Left ventricle myocardium inferior (tissue), 1 donor: ENCODE measurements at regions not wholly inside any gene's neighbourhood (a gene's known extent, or its start where the extent isn't known, plus 50 kb on each side); places are given as distances from the start of the nearest gene placed in this dataset.

Experiments
- DNase-seq: peaks from one replicate; pipeline ENCODE4 v3.0.0-alpha.2; 2020
- H3K27ac ChIP-seq: fragments of 200-600 bp; replicated peaks from 2 replicates; pipeline ENCODE4 v1.8.0; 2021
- H3K27me3 ChIP-seq: fragments of 200-600 bp; 2 replicates; pipeline ENCODE4 v1.8.0; 2021; ENCODE audit warnings: low read depth
- H3K36me3 ChIP-seq: fragments of 200-600 bp; 2 replicates; pipeline ENCODE4 v1.8.0; 2021
- H3K4me1 ChIP-seq: fragments of 200-600 bp; 2 replicates; pipeline ENCODE4 v1.8.0; 2021
- H3K4me3 ChIP-seq: fragments of 200-600 bp; 2 replicates; pipeline ENCODE4 v1.8.0; 2021; ENCODE audit warnings: mild to moderate bottlenecking, moderate library complexity
- H3K9me3 ChIP-seq: fragments of 200-600 bp; replicated peaks from 2 replicates; pipeline ENCODE4 v1.8.0; 2021
- CTCF ChIP-seq: fragments of 200-600 bp; IDR thresholded peaks from 2 replicates; pipeline ENCODE4 v1.8.0; 2021; ENCODE audit warnings: antibody characterized with exemption, mild to moderate bottlenecking, borderline replicate concordance
- intact Hi-C: fragments of 100-400 bp; cut with micrococcal nuclease; formaldehyde crosslinking; loops from one replicate; pipeline ENCODE4 v1.11.0; 2022
- donor health status: DM: no; HTN: yes; CAD: no; lungs with severe emphysema.

- peaks cover 2% of the 10 kb centered on the region for H3K9me3 ChIP-seq
Observed at GRCh38 chr5:39726467-39726866, 301.7 kb upstream of the DAB2 start.

GRCh38 chr5:39721394-39721793 lies 296.6 kb upstream of the DAB2 start:
- Histone ChIP-seq H3K27ac (no peak overlapping the region), H3K27me3 (no peaks in the 10 kb centered on the region), H3K4me3 (no peak overlapping the region), H3K9me3 (peaks cover 3% of the 10 kb centered on the region), H3K4me1 (no peaks in the 10 kb centered on the region), H3K36me3 (no peaks in the 10 kb centered on the region)
- no peak for DNase-seq
- intact Hi-C loops = no loop called here
- no peak for TF ChIP-seq CTCF

More at GRCh38 chr5:39726467-39726866, 301.7 kb upstream of the DAB2 start:
- Histone ChIP-seq H3K27me3 (no peaks in the 10 kb centered on the region), H3K27ac (no peak overlapping the region), H3K36me3 (no peaks in the 10 kb centered on the region), H3K4me3 (no peak overlapping the region), H3K4me1 (no peaks in the 10 kb centered on the region)
- TF ChIP-seq CTCF = no peak
- no peak for DNase-seq
- intact Hi-C loops = no loop called here

GRCh38 chr5:39720136-39720535 lies 295.4 kb upstream of the DAB2 start:
- no peak overlapping the region for H3K27ac ChIP-seq
- no peak for TF ChIP-seq CTCF
- intact Hi-C loops = no loop called here
- DNase-seq = no peak
- no peaks in the 10 kb centered on the region for H3K27me3 ChIP-seq
- H3K4me1 ChIP-seq = no peaks in the 10 kb centered on the region
- no peaks in the 10 kb centered on the region for H3K36me3 ChIP-seq
- peaks cover 3% of the 10 kb centered on the region for H3K9me3 ChIP-seq
- H3K4me3 ChIP-seq = no peak overlapping the region

- Histone ChIP-seq H3K27ac (no peak overlapping the region), H3K27me3 (no peaks in the 10 kb centered on the region), H3K4me1 (no peaks in the 10 kb centered on the region), H3K9me3 (peaks cover 3% of the 10 kb centered on the region), H3K4me3 (no peak overlapping the region), H3K36me3 (no peaks in the 10 kb centered on the region)
- no peak for DNase-seq
- intact Hi-C loops = no loop called here
- no peak for TF ChIP-seq CTCF
Observed at GRCh38 chr5:39717176-39717897, 292.6 kb upstream of the DAB2 start.

- Histone ChIP-seq H3K27ac (no peak overlapping the region), H3K4me1 (no peaks in the 10 kb centered on the region), H3K9me3 (peaks cover 3% of the 10 kb centered on the region), H3K27me3 (no peaks in the 10 kb centered on the region), H3K4me3 (no peak overlapping the region), H3K36me3 (no peaks in the 10 kb centered on the region)
- intact Hi-C loops = no loop called here
- peak; percentile 34 for TF ChIP-seq CTCF
- no peak for DNase-seq
Observed at GRCh38 chr5:39716532-39717028, 291.8 kb upstream of the DAB2 start.
